ENCODE measurements at regions not wholly inside any gene's neighbourhood (a gene's known extent, or its start where the extent isn't known, plus 50 kb on each side); places are given as distances from the start of the nearest gene placed in this dataset.

DNA sequence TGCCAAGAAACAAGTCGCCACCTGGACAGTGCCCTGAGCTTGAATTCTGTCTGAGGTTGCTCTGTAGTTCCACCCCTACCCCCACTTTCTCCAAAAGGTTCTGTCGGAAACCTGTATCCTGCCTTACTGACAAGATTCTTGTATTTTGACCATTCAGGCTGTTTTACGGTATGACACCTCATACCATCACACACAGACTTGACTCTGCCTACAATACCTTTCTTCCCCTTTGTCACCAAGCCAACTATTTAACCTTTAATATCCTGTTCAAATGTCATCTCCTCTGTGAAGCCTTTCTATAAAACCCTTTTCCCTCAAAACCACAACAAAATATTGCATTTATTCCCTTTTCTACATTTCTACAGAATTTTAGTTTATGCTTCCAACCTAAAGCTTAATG lies 161.9 kb downstream of the VSIG4 start:
- TF ChIP-seq CTCF (IDR thresholded peaks at IDR 0.05; ENCODE audit: low read depth, low read length), result no peak
- no peak for TF ChIP-seq EZH2phosphoT487 (IDR thresholded peaks at IDR 0.05; ENCODE audit: low read depth)
